HT1080 (cell line): ENCODE measurements at regions not wholly inside any gene's neighbourhood (a gene's known extent, or its start where the extent isn't known, plus 50 kb on each side); places are given as distances from the start of the nearest gene placed in this dataset.

Experiments used
- DNase-seq: peaks from one replicate; pipeline ENCODE4 v3.0.0-alpha.2; 2015; ENCODE audit warnings: low read depth

DNA sequence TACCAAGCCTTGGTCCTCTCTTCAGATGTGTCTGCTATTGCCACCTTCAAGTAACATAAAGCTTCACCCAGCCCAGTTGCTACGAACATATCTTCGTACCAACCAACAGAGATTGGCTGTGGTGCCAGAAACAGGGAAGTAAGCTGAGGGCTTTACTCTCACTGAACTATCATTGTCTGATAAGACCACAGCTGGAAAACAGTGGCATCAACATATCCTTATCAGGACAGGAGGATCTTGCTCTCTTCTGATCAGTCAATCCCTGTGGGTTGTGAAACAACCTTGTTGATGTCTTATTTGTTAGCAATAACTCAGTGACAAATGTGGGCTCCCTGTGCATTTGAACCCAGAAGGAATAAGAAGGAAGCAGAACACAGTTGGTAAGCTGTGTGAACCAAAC lies 446.3 kb upstream of the MAF start:
- no peak for DNase-seq

DNA sequence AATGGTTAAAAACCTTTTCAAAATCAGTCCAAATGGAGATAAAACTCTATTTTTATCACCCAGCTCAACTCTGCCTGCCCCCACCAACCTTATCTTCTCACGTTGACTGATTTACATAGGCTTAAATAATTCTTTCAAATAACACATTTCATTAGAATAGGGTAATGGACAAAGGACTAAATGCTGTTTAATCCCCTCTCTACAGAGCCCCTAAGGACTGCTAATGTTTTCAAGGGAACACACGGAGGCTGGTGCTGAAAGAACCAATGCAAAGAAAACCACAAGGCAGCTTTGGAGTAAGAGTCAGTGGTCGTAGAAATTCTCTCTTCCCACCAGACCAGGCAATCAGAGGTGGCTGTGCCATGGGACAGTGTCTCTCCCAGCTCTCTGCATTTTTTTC lies 445.7 kb upstream of the MAF start:
- no peak for DNase-seq

DNA sequence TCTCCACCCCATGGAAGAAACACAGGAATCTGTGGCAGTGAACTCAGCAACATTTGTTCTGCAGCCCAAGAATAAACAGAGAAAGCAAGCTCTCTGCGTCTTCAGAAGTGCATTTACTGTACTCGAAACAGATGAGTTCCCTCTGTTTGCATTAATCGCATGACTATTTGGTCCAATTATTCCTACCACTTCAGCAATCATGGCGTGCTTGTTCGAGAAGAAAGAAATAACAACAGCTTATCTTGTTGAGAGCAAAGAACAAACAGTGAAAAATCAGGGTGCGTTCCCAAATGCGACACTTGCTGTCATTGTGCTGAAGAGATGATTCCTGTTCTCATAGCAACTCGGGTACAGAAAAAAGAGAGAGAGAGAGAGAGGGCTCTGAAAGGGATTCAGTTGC lies 445.3 kb upstream of the MAF start:
- no peak for DNase-seq

DNA sequence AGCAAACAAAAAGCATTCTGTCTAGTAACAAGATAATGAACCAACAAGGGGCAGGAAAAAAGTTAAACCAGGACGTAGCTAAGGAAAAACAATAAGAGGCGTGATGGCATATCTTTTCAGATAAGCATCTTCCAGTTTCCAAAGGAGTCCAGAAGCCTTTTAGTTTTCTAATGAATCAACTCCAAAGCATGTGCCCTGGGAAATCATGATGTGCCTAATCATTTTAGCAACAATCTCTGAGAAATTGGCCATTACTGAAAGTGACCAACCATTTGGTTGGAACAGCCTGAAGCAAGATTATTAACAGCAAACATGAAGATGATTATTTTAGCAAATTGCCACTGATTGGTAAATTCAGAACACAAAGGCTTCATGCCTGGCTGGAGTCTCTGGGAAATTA lies 440.9 kb upstream of the MAF start:
- DNase-seq, result no peak

DNA sequence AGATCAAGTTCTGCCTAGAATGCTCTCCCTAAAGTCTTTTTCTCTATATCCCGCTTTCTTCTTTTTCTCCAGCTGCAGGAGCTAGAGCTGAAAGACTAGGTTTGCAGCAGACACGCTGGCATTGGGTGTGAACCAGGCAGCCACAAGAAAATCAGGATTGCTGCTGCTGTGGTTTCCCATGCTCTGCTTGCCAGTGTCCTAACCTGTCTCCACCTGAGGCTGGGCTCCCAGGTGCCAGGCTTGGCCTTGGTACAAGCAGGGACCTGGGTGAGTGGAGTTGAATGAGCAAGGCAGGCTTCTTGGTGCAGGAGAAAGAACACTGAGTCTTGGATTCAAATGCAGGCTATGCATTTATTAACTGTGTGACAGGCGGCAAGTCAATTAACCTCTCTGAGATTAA lies 440.3 kb upstream of the MAF start:
- DNase-seq, result no peak

DNA sequence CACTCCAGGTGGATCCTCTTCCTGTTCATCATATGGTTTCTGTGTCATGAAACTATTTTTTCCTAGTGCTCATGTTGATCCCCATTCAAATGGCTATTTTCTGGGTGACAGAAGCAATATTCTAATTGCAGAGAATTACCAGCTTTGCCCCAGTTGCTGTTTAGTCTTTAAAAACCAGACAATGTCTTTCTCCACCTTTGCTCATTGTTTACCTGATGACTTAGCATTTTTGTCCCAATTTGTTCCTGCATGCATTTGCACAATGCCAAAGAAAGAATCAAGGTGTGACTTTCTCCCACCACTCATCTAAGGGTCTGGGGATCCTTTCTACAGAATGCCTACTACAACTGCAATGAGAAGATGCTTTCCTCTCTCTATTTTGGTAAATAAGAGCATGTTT lies 439.9 kb upstream of the MAF start:
- no peak for DNase-seq

DNA sequence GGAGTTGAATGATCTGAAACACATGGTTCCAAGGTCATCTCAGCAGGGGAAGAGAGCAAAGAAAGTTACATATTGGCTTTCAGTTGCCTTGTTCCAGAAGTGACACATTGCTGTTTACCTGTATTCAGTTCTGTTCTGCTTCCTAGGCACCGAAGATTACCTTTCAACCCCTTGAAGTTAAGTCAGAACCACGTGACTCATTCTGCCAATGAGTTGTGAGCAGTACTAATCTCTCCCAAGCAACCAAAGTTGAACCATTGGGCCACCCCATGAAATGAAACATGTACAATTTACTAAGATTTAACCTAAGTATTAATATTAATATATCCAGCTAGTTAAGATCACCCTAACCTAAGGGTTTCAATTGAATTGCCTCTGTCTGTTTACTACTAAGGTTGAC lies 439.2 kb upstream of the MAF start:
- no peak for DNase-seq

DNA sequence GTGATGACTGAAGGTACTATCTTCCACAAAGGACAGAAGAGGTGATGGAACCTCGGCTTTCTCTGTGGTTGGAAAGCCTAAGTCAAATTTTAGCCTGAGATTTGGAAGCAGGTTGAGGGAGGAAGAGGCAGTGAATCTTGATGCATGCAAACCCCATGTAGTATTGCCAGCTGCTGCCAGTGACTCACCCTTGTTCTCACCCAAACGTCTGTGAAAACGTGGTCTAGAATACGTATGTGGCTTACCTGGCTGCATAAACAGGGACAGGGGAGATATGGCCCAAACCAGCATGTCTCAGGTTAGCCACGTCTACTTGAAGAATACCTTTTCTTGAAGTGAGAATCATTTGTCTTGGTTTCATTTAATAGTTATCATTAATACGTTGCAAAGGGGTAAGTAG lies 438.0 kb upstream of the MAF start:
- DNase-seq, result no peak

DNA sequence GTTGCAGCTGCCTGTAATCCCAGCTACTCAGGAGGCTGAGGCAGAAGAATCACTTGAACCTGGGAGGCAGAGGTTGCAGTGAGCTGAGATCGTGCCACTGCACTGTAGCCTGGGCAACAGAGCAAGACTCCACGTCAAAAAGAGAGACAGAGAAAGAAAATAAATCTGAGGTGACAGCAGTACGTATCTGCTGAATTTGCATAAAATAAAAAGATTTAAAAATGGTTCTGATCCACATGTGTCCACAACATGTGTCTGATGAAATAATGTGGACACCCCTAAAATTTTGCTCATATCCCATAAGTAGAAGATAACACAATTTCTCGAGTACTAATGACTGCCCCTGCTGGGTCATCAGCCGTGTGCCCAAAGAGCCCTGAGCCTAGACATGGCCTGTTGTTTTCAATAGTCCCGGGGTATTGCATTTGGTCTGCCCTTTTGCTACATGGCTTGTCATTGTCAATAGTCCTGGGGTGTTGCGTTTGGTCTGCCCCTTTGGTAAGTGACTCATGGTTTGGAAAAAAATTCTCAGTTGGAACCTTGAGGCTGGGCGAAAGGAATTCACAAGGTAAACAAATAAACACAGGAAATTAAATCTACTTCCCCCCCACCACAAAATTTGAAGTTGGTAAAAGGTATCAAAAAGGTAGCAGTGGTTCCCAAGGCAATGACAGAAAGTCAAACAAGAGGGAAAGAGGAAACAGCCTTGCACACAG lies 434.6 kb upstream of the MAF start:
- peak; percentile 11 for DNase-seq

DNA sequence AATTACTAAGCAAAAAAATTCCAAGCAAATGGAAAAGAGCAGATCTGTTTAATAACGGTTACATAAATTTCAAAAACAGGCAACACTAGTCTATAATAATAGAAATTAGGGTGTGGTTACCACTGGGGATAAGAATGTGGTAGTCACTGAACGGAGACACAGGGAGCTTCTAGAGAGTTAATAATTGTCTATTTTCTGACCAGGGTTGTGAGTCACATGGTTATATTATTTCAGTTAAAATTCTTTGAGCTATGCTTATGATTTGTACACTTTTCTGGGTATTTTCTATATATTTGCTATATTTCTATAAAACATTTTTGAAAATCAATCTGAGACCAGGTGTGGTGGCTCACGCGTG lies 433.9 kb upstream of the MAF start:
- no peak for DNase-seq

DNA sequence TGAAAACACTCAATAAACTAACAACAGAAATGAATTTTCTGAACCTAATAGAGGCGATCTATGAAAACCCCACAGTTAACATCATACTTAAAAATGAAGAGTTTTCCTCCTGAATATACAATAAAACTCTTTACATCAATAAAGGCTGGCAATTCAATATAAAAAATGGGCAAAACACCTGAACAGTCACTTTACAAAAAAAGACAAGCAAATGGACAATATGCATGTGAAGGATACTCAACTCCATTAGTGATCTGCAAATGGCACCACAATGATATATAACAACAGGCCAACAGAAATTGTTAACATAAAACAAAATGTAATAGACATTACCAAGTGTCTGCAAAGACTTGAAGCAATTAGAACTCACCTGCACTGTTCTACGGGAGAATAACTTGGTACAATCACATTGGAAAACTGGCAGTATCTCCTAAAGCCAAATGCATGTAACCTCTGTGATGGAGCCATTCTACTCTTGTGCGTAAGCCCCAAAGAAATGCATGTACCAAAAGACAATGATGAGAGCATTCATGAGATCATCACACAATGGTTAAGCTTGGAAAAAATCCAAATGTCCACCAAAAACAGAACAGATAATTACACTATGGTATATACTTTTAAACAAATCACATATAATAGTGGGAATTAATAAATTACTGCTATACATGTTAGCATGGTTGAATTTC lies 433.4 kb upstream of the MAF start:
- no peak for DNase-seq

DNA sequence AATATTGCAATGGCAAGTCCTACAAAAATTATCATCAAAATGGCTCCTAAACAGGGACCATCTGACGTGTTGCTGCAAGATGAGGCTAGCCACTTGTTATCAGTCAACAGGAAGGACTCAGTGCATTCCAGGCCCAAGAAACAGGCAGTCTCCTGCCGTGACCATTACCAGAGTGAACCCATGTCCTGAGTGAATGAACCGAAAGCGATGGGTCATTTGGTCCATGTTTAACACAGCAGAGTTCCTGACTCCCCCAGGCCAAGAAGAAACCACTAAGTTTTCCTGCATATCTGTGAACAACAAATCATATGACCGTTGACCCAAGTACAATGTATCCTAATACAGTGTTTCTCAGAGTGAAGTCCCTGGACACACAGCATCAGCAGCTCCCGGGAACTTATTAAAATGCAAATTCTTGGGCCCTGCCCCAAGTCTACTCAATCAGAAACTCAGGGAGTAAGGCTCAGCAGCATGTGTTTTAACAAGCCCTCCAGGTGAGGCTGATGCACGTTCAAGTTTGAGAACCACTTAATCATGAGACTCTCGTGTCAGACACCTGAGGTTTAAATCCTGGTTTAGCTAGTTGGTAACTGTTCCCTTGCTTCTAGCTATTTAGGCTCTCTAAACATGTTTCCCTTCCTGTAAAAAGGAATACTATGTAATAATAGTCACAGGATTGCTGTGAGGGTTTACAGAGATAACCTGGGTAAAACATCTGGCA lies 429.4 kb upstream of the MAF start:
- DNase-seq, result no peak

DNA sequence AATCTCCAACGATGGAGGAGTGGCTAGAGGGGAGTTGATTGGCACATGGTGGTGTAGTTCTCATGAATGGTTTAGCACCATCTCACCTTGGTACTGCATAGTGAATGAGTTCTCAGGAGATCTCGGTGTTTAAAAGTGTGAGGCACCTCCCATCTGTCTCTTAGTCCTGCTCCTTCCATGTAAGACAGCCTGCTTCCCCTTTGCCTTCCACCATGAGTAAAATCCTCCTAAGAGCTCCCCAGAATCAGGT lies 428.8 kb upstream of the MAF start:
- no peak for DNase-seq

DNA sequence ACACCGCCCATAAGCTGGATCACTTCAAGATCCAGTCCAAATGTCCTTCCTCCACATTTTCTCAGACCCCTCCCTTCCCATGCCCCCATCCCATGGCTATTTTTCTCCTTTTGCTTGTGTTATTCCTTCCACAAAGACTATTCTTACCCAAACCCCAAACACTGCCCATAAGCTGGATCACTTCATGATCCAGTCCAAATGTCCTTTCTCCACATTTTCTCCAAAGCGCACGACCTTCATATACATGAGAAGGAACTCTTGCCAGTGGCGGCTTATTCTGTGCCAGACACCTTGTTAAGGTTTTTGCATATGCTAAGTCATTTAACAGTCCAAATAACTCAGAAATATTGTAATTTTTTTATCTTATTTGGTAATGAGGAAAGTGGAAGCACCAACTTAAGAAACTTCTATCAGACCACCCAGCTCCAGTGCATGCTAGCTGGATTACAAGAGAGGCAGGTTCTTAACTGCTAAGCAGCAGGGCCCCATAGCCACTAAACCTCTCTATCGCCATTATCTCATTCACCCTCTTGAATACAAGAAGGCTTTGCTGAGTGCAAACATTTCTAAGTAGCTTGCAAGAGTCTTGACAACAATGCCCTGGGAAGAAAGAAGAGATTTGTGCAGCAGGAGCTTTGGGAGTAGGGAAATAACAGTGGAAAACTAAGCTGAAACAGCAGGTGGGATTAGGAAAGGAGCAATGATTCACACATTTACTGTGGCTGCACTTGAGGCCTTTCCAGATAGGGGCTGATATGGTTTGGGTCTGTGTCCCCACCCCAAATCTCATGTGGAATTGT lies 428.2 kb upstream of the MAF start:
- no peak for DNase-seq

DNA sequence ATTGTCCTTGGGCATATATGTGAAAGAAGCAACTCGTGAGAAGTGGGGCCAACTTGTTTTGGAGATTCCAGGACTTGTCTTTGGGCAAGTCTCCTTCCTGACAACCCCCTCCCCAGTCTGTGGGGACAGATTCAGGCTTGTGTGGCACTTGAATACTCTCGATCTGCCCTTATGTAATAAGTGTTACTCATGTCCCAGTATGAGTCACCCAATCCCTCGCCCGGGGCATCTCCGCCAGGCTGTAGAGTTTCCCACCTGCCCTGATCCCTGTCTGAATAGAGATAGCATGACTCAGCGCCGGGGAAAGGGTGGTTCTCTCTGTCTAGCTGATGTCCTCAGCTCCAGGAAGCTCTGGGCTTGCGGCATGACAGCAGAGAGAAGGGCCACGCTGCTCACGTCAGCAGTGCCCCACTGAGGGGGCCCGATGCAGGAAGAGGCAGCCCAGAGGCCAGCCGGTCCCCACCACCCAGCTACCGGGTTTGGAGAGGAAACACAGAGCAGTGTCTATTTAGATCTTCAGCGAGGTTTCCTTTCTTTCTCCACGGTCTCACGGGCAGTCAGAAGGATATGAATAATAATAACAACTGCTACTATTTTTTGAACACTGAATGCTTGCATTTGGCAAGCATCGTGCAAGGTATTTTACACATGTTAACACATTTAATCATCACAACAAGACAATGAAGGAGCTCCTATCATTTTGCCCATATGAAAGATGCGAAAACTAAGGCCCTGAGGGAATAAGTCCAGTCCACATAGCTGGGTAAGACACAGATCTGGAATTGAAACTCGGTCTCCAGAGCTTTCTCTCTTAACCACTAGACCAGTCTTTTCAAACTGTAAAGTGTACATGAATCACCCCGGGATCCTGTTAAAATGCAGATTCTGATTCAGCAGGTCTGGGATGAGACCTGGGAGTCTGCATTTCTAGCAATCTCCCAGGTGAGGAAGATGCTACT lies 426.7 kb upstream of the MAF start:
- peak; percentile 99 for DNase-seq

DNA sequence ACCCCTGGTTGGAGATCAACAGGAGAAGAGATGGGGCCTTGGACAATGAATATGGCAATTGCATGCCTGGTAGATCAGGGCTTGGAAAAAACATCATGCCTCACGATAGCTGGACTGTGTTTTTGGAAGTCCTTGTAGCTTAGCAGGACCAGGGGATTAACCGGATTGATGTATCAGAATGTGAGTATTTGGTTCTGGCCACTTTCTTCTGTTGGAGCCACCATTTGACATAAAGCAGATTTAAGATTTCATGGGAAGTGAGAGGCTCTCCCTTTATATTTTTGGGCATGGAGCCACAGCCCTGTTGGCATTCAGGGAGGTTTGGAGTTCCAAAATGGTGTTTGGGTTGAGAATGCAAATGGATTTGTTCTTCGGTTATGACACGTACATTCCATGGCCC lies 424.7 kb upstream of the MAF start:
- DNase-seq, result no peak

DNA sequence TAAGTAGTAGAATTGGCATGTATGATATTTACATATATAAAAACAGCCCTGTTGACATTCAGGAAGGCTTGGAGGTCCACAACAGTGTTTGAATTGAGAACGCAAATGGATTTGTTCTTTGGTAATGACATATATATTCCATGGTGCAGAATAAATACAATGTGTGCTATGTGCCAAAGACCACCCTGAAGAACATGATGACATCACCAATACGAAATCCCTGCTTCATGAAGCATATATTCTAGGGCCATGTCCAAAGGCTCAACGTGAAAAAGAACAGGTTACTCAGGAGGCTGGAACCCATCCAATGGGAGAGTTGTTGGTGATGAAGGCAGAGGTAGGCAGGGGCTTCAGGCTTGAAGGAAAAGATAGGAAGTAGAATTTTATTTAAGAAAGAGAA lies 423.9 kb upstream of the MAF start:
- no peak for DNase-seq

DNA sequence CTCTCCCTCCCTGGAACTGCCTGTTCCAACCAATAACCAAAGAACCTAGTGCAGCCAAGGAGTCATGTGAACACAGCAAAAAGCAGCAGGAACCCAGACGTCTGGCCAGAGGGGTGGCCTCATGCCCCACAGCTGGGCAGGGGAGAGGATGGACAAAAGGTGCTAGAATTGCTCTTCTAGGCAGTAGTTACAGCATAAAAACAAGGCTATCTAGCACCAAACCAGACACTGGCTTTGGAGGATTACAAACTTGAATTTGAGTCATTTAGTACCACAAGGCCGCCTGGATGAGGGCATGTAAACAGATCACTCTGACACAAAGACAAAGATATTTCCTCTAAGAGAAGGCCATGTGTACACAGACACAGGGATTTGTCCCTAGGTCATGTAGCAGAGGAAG lies 423.3 kb upstream of the MAF start:
- peak; percentile 60 for DNase-seq

DNA sequence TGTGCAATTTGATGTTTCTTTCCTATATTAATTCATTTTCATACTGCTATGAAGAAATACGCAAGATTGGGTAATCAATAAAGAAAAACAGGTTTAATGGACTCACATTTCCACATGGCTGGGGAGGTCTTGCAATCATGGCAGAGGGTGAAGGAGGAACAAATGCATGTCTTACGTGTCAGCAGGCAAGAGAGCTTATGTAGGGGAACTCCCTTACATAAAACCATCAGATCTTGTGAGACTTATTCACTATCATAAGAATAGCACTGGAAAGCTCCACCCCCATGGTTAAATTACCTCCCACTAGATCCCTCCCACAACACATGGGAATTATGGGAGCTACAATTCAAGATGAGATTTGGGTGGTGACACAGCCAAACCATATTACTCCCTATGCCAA lies 418.9 kb upstream of the MAF start:
- no peak for DNase-seq

DNA sequence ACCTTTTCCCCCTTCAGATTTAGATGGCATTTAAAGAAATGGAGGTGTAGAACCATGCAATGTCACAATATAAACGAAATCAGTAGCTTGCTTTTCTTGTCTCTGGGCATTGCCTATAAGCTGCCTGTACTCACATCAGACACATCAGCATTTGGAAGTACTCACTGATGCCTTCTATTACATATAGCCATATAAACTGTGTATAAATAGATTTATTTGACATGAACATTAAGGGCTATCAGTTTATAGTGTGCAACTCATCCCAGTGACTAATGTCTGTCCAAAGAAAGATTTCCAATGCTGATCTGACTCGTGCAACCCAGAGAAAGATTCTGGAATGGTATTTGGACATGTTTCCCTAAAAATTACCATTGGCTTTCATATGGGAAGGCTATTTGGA lies 417.9 kb upstream of the MAF start:
- DNase-seq, result no peak

DNA sequence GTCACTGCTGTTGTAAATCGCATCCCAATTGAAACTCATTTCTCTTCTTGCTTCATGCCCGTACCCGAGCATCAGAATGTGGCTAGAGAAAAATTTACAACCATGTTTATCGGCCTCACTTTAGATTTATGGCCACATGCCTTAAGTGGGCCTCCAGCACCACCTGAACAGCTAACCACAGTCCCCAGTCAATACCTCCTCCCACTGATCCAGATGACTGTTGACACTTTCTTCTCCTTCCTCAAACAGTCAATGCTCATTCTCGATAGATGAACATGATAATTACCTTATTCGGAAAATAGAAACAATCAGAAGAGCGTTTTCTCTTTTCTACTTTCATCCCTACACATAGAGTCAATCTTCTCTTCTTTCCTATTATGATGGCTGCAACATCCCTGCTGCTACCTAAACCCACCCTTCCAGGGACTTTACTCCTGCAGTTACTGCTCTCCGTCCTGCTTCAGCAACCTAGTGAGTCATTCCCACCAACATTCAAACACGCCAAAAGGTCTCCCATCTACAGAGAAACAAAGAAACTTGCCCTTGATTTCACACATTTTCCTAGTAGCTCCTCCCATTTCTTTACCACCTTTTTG lies 416.3 kb upstream of the MAF start:
- DNase-seq, result no peak
